SJCRH30 (cell line): ENCODE measurements at regions not wholly inside any gene's neighbourhood (a gene's known extent, or its start where the extent isn't known, plus 50 kb on each side); places are given as distances from the start of the nearest gene placed in this dataset.

ENCODE experiments used
- DNase-seq, 2 experiments: peaks; one replicate each; pipeline ENCODE4 v3.0.0-alpha.2; 2015 to 2020
- H3K27ac ChIP-seq: fragments of 250-450 bp; sonication (Bioruptor Pico); 2 replicates; pipeline ENCODE4 v1.5.1; 2020; ENCODE audit warnings: mild to moderate bottlenecking, moderate library complexity
- H3K27me3 ChIP-seq: fragments of 250-450 bp; sonication (Bioruptor Pico); 2 replicates; pipeline ENCODE4 v1.5.1; 2020; ENCODE audit warnings: mild to moderate bottlenecking, moderate library complexity
- H3K36me3 ChIP-seq: fragments of 250-450 bp; sonication (Bioruptor Pico); 2 replicates; pipeline ENCODE4 v1.5.1; 2020; ENCODE audit warnings: mild to moderate bottlenecking, moderate library complexity
- H3K4me1 ChIP-seq: fragments of 250-450 bp; sonication (Bioruptor Pico); 2 replicates; pipeline ENCODE4 v1.5.1; 2020; ENCODE audit warnings: mild to moderate bottlenecking, moderate library complexity
- H3K4me3 ChIP-seq: fragments of 250-450 bp; sonication (Bioruptor Pico); 2 replicates; pipeline ENCODE4 v1.5.1; 2020; ENCODE audit warnings: mild to moderate bottlenecking, moderate library complexity
- H3K9me3 ChIP-seq: fragments of 250-450 bp; sonication (Bioruptor Pico); replicated peaks from 2 replicates; pipeline ENCODE4 v1.5.1; 2020; ENCODE audit warnings: mild to moderate bottlenecking, moderate library complexity

- H3K36me3 ChIP-seq: no peaks in the 10 kb centered on the region
- no peaks in the 10 kb centered on the region for H3K9me3 ChIP-seq
- H3K4me3 ChIP-seq: no peak overlapping the region
- no peak for DNase-seq
- no peak overlapping the region for H3K27ac ChIP-seq
- no peaks in the 10 kb centered on the region for H3K4me1 ChIP-seq
- H3K27me3 ChIP-seq: no peaks in the 10 kb centered on the region
These were observed 151.1 kb upstream of the POU5F2 start for GRCh38 chr5:93892481-93892880.

DNA sequence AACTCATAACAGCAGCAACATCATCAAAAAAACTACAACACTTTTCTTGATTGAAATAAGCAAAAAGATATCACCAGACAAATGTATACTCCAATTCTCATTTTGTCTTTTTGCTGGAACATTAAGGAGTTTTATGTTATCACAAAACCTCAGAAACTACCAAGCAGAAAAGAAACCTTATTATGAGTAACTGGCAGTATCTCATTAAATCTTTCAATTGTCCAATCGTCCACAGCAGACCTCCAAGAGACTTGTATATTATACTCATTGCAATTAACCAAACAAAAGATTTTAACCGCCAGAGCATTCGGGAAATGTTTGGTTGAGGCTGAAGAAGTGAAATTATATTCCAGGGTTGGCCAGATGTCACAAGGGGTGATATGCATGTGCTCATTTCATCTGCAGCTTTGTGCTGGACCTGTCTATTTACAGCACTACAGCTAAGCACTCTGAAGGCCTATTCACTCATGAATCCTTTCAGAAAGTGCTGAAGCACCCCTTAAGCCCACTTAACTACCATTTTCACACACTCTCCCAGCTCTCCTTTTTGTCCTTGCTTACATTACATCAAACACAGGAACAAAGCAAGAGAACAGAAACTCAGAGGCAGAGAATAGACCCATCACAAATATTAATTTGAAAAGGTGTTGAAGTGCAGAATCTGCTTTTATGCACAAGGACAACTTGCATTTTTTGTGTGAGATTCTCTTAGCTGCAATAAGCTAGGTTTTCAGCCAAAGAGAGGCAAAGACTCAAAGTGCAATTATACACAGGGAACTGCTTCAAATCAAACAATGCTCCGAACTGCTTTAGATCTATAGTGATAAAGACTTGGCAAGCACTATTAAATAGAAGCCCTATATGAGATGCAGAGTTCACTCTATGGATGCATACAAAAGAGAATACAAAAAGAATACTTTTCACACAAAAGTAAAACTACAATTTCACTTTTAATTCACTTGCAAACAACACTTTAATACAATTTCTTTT is 150.4 kb upstream of the POU5F2 start:
- Histone ChIP-seq H3K4me3 (no peak overlapping the region), H3K27ac (no peak overlapping the region), H3K27me3 (no peaks in the 10 kb centered on the region), H3K9me3 (no peaks in the 10 kb centered on the region), H3K4me1 (no peaks in the 10 kb centered on the region), H3K36me3 (no peaks in the 10 kb centered on the region)
- DNase-seq: no peak

DNA sequence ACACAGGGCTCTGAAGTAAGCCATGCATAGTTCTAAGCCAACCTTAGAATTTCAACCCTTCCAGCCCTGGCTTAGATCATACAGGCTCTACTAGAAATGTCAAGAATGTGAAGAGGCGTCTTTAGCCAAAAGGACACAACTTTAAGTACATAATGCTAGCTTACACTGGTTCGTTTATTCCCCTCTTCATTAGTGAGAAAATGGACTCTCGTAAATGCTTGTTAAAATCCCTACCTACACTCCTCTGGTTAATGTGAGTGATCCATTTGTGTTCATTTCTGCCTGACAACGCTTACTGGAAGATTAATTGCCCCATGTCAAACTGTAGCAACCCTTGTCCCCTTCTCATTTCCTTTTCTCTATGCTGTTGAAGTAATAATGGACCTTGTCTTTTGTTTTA is 149.3 kb upstream of the POU5F2 start:
- no peaks in the 10 kb centered on the region for H3K27me3 ChIP-seq
- no peak overlapping the region for H3K4me3 ChIP-seq
- no peak overlapping the region for H3K27ac ChIP-seq
- DNase-seq: no peak
- no peaks in the 10 kb centered on the region for H3K36me3 ChIP-seq
- no peaks in the 10 kb centered on the region for H3K4me1 ChIP-seq
- H3K9me3 ChIP-seq: no peaks in the 10 kb centered on the region

- no peaks in the 10 kb centered on the region for H3K27me3 ChIP-seq
- H3K27ac ChIP-seq: no peak overlapping the region
- no peaks in the 10 kb centered on the region for H3K4me1 ChIP-seq
- H3K9me3 ChIP-seq: no peaks in the 10 kb centered on the region
- H3K36me3 ChIP-seq: no peaks in the 10 kb centered on the region
- DNase-seq: no peak
- H3K4me3 ChIP-seq: no peak overlapping the region
These were observed 146.3 kb upstream of the POU5F2 start for GRCh38 chr5:93887678-93888077.

DNA sequence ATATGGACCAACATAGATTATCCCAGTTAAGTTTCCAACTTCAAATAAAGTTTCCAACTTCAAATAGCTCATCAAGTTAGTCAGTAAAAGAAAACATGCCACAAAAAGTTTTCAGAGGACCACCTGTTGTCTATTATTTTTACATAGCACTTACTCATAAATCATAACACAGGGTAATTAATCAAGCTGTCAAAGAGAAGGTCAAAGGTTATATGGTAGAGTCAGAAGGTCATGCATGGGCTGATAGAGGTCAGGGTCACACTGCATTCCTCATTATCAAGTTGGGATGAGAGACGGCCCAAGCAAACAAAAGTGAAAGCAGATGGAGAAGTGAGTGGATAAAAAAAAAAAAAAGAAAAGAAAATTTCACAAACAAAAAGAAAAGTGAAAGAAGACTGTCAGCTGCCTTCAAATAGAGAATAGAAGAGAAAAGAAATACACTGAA is 145.5 kb upstream of the POU5F2 start:
- DNase-seq: no peak
- Histone ChIP-seq H3K27me3 (no peaks in the 10 kb centered on the region), H3K9me3 (no peaks in the 10 kb centered on the region), H3K27ac (no peak overlapping the region), H3K36me3 (no peaks in the 10 kb centered on the region), H3K4me3 (no peak overlapping the region), H3K4me1 (no peaks in the 10 kb centered on the region)

- DNase-seq: no peak
These were observed 144.9 kb upstream of the POU5F2 start for GRCh38 chr5:93886098-93886806.

GRCh38 chr5:93884254-93884653 is 142.9 kb upstream of the POU5F2 start:
- Histone ChIP-seq H3K27me3 (no peaks in the 10 kb centered on the region), H3K4me3 (no peak overlapping the region), H3K36me3 (no peaks in the 10 kb centered on the region), H3K4me1 (no peaks in the 10 kb centered on the region), H3K27ac (no peak overlapping the region), H3K9me3 (no peaks in the 10 kb centered on the region)
- no peak for DNase-seq

More at GRCh38 chr5:93886098-93886806, 144.9 kb upstream of the POU5F2 start:
- Histone ChIP-seq H3K9me3 (no peaks in the 10 kb centered on the region), H3K4me3 (no peak overlapping the region), H3K27ac (no peak overlapping the region), H3K36me3 (no peaks in the 10 kb centered on the region), H3K4me1 (no peaks in the 10 kb centered on the region), H3K27me3 (no peaks in the 10 kb centered on the region)

- Histone ChIP-seq H3K9me3 (no peaks in the 10 kb centered on the region), H3K27ac (no peak overlapping the region), H3K4me3 (no peak overlapping the region), H3K4me1 (no peaks in the 10 kb centered on the region), H3K36me3 (no peaks in the 10 kb centered on the region), H3K27me3 (no peaks in the 10 kb centered on the region)
- peak in 1 of 2 experiments; percentile 33 for DNase-seq
These were observed 142.1 kb upstream of the POU5F2 start for GRCh38 chr5:93883459-93883858.

DNA sequence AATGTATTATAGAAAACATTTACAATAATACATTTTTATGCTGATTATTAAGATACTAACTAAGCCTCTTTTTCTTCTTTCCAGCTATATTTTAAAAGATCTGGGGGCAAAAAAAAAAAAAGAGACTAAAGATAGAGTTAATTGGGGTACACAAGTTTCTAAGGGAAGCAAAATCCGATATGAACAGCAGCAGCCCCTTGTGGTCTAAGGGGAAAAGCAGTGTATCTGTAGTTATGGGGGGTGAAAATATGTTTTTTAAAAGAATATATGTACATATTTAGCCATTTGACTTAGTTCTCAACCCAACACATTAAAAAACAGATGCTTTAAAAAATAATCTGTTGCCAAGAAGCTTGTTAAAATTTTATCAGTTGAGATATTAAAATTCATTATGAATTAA is 134.3 kb upstream of the POU5F2 start:
- H3K36me3 ChIP-seq: no peaks in the 10 kb centered on the region
- H3K27ac ChIP-seq: no peak overlapping the region
- no peak overlapping the region for H3K4me3 ChIP-seq
- no peaks in the 10 kb centered on the region for H3K27me3 ChIP-seq
- DNase-seq: no peak
- H3K4me1 ChIP-seq: no peaks in the 10 kb centered on the region
- no peaks in the 10 kb centered on the region for H3K9me3 ChIP-seq

GRCh38 chr5:93874491-93874890 is 133.1 kb upstream of the POU5F2 start:
- Histone ChIP-seq H3K36me3 (no peaks in the 10 kb centered on the region), H3K27me3 (no peaks in the 10 kb centered on the region), H3K4me3 (no peak overlapping the region), H3K9me3 (no peaks in the 10 kb centered on the region), H3K4me1 (no peaks in the 10 kb centered on the region), H3K27ac (no peak overlapping the region)
- DNase-seq: no peak

GRCh38 chr5:93874080-93874479 is 132.7 kb upstream of the POU5F2 start:
- H3K36me3 ChIP-seq: no peaks in the 10 kb centered on the region
- H3K9me3 ChIP-seq: no peaks in the 10 kb centered on the region
- no peak for DNase-seq
- no peaks in the 10 kb centered on the region for H3K27me3 ChIP-seq
- H3K4me1 ChIP-seq: no peaks in the 10 kb centered on the region
- H3K27ac ChIP-seq: no peak overlapping the region
- H3K4me3 ChIP-seq: no peak overlapping the region

- H3K27ac ChIP-seq: no peak overlapping the region
- DNase-seq: no peak
- H3K4me3 ChIP-seq: no peak overlapping the region
- no peaks in the 10 kb centered on the region for H3K9me3 ChIP-seq
- no peaks in the 10 kb centered on the region for H3K27me3 ChIP-seq
- no peaks in the 10 kb centered on the region for H3K36me3 ChIP-seq
- no peaks in the 10 kb centered on the region for H3K4me1 ChIP-seq
These were observed 131.9 kb upstream of the POU5F2 start for GRCh38 chr5:93873211-93873736.

- DNase-seq: no peak
- no peak overlapping the region for H3K4me3 ChIP-seq
- no peaks in the 10 kb centered on the region for H3K4me1 ChIP-seq
These were observed 129.2 kb upstream of the POU5F2 start for GRCh38 chr5:93870649-93871048.

GRCh38 chr5:93868851-93869250 is 127.5 kb upstream of the POU5F2 start:
- H3K36me3 ChIP-seq: no peaks in the 10 kb centered on the region
- no peak overlapping the region for H3K27ac ChIP-seq
- no peak overlapping the region for H3K4me3 ChIP-seq
- H3K27me3 ChIP-seq: no peaks in the 10 kb centered on the region
- H3K4me1 ChIP-seq: no peaks in the 10 kb centered on the region
- DNase-seq: no peak
- H3K9me3 ChIP-seq: no peaks in the 10 kb centered on the region

More at GRCh38 chr5:93870649-93871048, 129.2 kb upstream of the POU5F2 start:
- Histone ChIP-seq H3K27me3 (no peaks in the 10 kb centered on the region), H3K27ac (no peak overlapping the region), H3K36me3 (no peaks in the 10 kb centered on the region), H3K9me3 (no peaks in the 10 kb centered on the region)

GRCh38 chr5:93850311-93850710 is 108.9 kb upstream of the POU5F2 start:
- H3K4me1 ChIP-seq: no peaks in the 10 kb centered on the region
- no peak overlapping the region for H3K27ac ChIP-seq
- no peaks in the 10 kb centered on the region for H3K9me3 ChIP-seq
- no peak overlapping the region for H3K4me3 ChIP-seq
- peak in 1 of 2 experiments; percentile 8 for DNase-seq
- H3K36me3 ChIP-seq: no peaks in the 10 kb centered on the region
- H3K27me3 ChIP-seq: no peaks in the 10 kb centered on the region
